Lower lobe of right lung (tissue), 2 donors: ENCODE measurements at regions not wholly inside any gene's neighbourhood (a gene's known extent, or its start where the extent isn't known, plus 50 kb on each side); places are given as distances from the start of the nearest gene placed in this dataset.

Experiments
- ATAC-seq, 2 donors: fragments of 200-7000 bp; cut with Tn5 transposase; one replicate each; pipeline ENCODE4 v1.9.1; 2020 to 2022; ENCODE audit warnings: mild to moderate bottlenecking in 2 of 2, moderate library complexity in 2 of 2
- DNase-seq: peaks from one replicate; pipeline ENCODE4 v3.0.0-alpha.2; 2020
- H3K27ac ChIP-seq: fragments of 200-600 bp; one replicate; pipeline ENCODE4 v1.8.0; 2022
- H3K27me3 ChIP-seq: fragments of 200-600 bp; one replicate; pipeline ENCODE4 v1.8.0; 2022; ENCODE audit warnings: low read depth
- H3K36me3 ChIP-seq: fragments of 200-600 bp; one replicate; pipeline ENCODE4 v1.8.0; 2022; ENCODE audit warnings: mild to moderate bottlenecking
- H3K4me1 ChIP-seq: fragments of 200-600 bp; one replicate; pipeline ENCODE4 v1.8.0; 2022
- H3K4me3 ChIP-seq: fragments of 200-600 bp; one replicate; pipeline ENCODE4 v1.8.0; 2022; ENCODE audit warnings: mild to moderate bottlenecking
- H3K9me3 ChIP-seq: fragments of 200-600 bp; one replicate; pipeline ENCODE4 v1.8.0; 2022
- CTCF ChIP-seq: fragments of 200-600 bp; IDR thresholded peaks from one replicate; pipeline ENCODE4 v1.8.0; 2022; ENCODE audit warnings: antibody characterized with exemption, mild to moderate bottlenecking
- intact Hi-C: fragments of 100-400 bp; cut with DNase I; formaldehyde crosslinking; loops from one replicate; pipeline ENCODE4 v1.11.0; 2022
- donor health status: DM: no; HTN: yes; CAD: no; lungs with severe emphysema.

GRCh38 chr2:133655610-133656009 is 87.3 kb upstream of the NCKAP5 start:
- Histone ChIP-seq H3K4me3 (no peak overlapping the region), H3K4me1 (no peaks in the 10 kb centered on the region), H3K36me3 (no peaks in the 10 kb centered on the region), H3K27ac (no peak overlapping the region), H3K9me3 (no peaks in the 10 kb centered on the region), H3K27me3 (no peaks in the 10 kb centered on the region)
- no peak for TF ChIP-seq CTCF
- intact Hi-C loops: no loop called here
- ATAC-seq (no peak), DNase-seq (no peak)

- no peaks in the 10 kb centered on the region for H3K36me3 ChIP-seq
- DNase-seq: no peak
- H3K4me1 ChIP-seq: no peaks in the 10 kb centered on the region
- H3K27ac ChIP-seq: no peak overlapping the region
- intact Hi-C loops: no loop called here
- H3K4me3 ChIP-seq: no peak overlapping the region
- no peak for ATAC-seq
- no peaks in the 10 kb centered on the region for H3K9me3 ChIP-seq
- no peak for TF ChIP-seq CTCF
- H3K27me3 ChIP-seq: no peaks in the 10 kb centered on the region
Observed at GRCh38 chr2:133657591-133657990, 89.3 kb upstream of the NCKAP5 start.

GRCh38 chr2:133658020-133658903 is 90.0 kb upstream of the NCKAP5 start:
- no peaks in the 10 kb centered on the region for H3K9me3 ChIP-seq
- TF ChIP-seq CTCF: no peak
- H3K36me3 ChIP-seq: no peaks in the 10 kb centered on the region
- no peaks in the 10 kb centered on the region for H3K27me3 ChIP-seq
- no peak for DNase-seq
- intact Hi-C loops: no loop called here
- ATAC-seq: no peak
- H3K4me3 ChIP-seq: no peak overlapping the region
- H3K4me1 ChIP-seq: no peaks in the 10 kb centered on the region
- no peak overlapping the region for H3K27ac ChIP-seq

GRCh38 chr2:133660510-133660909 is 92.2 kb upstream of the NCKAP5 start:
- Histone ChIP-seq H3K36me3 (no peaks in the 10 kb centered on the region), H3K27me3 (no peaks in the 10 kb centered on the region), H3K4me3 (no peak overlapping the region), H3K9me3 (no peaks in the 10 kb centered on the region), H3K4me1 (no peaks in the 10 kb centered on the region), H3K27ac (no peak overlapping the region)
- intact Hi-C loops: no loop called here
- no peak for ATAC-seq
- TF ChIP-seq CTCF: no peak
- no peak for DNase-seq

- Histone ChIP-seq H3K4me3 (no peak overlapping the region), H3K27me3 (no peaks in the 10 kb centered on the region), H3K4me1 (no peaks in the 10 kb centered on the region), H3K27ac (no peak overlapping the region), H3K36me3 (no peaks in the 10 kb centered on the region), H3K9me3 (no peaks in the 10 kb centered on the region)
- intact Hi-C loops: no loop called here
- TF ChIP-seq CTCF: no peak
- no peak for ATAC-seq
- no peak for DNase-seq
Observed at GRCh38 chr2:133661392-133661791, 93.1 kb upstream of the NCKAP5 start.
